ENCODE measurements at regions not wholly inside any gene's neighbourhood (a gene's known extent, or its start where the extent isn't known, plus 50 kb on each side); places are given as distances from the start of the nearest gene placed in this dataset.

GRCh38 chr16:85182286-85182685 is 70.0 kb upstream of the CIBAR2 start:
- TF ChIP-seq CTCF (IDR thresholded peaks at IDR 0.05; ENCODE audit: insufficient read depth, low read depth, low read length) (no peak), EZH2 (IDR thresholded peaks at IDR 0.05; ENCODE audit: insufficient read depth, low read length) (no peak)
